ENCODE measurements at regions not wholly inside any gene's neighbourhood (a gene's known extent, or its start where the extent isn't known, plus 50 kb on each side); places are given as distances from the start of the nearest gene placed in this dataset.

GRCh38 chr6:22412994-22413393 is 116.2 kb upstream of the PRL start:
- Histone ChIP-seq H3K27me3 (ENCODE audit: control insufficient read depth in 4 of 4, insufficient read depth in 4 of 4, low read length in 3 of 4) (no peaks in the 10 kb centered on the region), H3K4me3 (ENCODE audit: low read depth in 1 of 3, low read length in 3 of 3) (no peak overlapping the region)
- WGBS, result 36% methylated on average over 2 of the region's 2 CpGs

DNA sequence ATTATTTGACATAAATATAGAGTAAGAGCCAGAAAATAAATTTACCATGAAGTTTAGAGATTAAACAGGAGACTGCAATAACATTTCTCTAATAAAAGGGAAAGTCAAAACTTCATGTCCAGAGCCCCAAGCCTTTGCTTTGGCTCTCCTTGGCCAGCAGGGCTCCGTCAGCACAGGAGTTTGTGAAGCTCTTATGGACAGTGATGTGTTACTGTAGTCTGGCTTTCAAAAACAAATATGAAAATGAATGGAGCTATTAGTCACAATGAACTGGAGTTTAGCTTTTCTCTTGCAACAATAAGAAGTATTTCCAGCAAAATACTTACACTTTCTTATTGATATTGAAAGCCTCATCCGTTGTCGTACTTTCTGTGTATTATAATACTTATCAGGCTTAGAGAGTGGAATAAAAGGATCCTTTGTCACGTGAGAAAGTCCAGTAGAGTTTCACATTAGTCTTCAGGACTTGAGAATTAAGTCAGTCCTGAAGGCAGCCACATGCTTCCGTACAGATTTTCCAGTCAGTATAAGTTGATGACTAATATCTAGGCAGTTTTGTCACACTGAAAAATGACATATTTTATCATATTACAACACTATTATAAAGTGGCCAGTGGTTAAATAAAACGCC is 117.0 kb upstream of the PRL start:
- no peak overlapping the region for H3K27ac ChIP-seq (ENCODE audit: low read depth in 1 of 2, low read length in 2 of 2)
- H3K9me3 ChIP-seq (ENCODE audit: control insufficient read depth in 4 of 4, low read length in 3 of 4), result peaks cover 0 to 12% (median 5%) of the 10 kb centered on the region in 4 donors
- TF ChIP-seq, protein P1, sequence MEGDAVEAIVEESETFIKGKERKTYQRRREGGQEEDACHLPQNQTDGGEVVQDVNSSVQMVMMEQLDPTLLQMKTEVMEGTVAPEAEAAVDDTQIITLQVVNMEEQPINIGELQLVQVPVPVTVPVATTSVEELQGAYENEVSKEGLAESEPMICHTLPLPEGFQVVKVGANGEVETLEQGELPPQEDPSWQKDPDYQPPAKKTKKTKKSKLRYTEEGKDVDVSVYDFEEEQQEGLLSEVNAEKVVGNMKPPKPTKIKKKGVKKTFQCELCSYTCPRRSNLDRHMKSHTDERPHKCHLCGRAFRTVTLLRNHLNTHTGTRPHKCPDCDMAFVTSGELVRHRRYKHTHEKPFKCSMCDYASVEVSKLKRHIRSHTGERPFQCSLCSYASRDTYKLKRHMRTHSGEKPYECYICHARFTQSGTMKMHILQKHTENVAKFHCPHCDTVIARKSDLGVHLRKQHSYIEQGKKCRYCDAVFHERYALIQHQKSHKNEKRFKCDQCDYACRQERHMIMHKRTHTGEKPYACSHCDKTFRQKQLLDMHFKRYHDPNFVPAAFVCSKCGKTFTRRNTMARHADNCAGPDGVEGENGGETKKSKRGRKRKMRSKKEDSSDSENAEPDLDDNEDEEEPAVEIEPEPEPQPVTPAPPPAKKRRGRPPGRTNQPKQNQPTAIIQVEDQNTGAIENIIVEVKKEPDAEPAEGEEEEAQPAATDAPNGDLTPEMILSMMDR (IDR thresholded peaks at IDR 0.05; ENCODE audit: low read depth, low read length, missing input control), result no peak
- TF ChIP-seq, protein P2, sequence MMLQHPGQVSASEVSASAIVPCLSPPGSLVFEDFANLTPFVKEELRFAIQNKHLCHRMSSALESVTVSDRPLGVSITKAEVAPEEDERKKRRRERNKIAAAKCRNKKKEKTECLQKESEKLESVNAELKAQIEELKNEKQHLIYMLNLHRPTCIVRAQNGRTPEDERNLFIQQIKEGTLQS (IDR thresholded peaks at IDR 0.05), result no peak
- TF ChIP-seq MAX (IDR thresholded peaks at IDR 0.05) (no peak), GABPA (IDR thresholded peaks at IDR 0.05 in 1 of 2, conservative IDR thresholded peaks at IDR 0.05 in 1 of 2) (no peak), YY1 (IDR thresholded peaks at IDR 0.05) (no peak), HNF4G (IDR thresholded peaks at IDR 0.05) (no peak), HNF4A (conservative IDR thresholded peaks at IDR 0.05) (no peak), FOXA1 (IDR thresholded peaks at IDR 0.05) (no peak), TAF1 (conservative IDR thresholded peaks at IDR 0.05) (no peak), JUND (IDR thresholded peaks at IDR 0.05) (no peak), NR2F2 (IDR thresholded peaks at IDR 0.05) (no peak), RXRA (IDR thresholded peaks at IDR 0.05) (no peak)
- TF ChIP-seq, protein P3, sequence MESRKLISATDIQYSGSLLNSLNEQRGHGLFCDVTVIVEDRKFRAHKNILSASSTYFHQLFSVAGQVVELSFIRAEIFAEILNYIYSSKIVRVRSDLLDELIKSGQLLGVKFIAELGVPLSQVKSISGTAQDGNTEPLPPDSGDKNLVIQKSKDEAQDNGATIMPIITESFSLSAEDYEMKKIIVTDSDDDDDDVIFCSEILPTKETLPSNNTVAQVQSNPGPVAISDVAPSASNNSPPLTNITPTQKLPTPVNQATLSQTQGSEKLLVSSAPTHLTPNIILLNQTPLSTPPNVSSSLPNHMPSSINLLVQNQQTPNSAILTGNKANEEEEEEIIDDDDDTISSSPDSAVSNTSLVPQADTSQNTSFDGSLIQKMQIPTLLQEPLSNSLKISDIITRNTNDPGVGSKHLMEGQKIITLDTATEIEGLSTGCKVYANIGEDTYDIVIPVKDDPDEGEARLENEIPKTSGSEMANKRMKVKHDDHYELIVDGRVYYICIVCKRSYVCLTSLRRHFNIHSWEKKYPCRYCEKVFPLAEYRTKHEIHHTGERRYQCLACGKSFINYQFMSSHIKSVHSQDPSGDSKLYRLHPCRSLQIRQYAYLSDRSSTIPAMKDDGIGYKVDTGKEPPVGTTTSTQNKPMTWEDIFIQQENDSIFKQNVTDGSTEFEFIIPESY (IDR thresholded peaks at IDR 0.05), result no peak
- TF ChIP-seq, protein P4, sequence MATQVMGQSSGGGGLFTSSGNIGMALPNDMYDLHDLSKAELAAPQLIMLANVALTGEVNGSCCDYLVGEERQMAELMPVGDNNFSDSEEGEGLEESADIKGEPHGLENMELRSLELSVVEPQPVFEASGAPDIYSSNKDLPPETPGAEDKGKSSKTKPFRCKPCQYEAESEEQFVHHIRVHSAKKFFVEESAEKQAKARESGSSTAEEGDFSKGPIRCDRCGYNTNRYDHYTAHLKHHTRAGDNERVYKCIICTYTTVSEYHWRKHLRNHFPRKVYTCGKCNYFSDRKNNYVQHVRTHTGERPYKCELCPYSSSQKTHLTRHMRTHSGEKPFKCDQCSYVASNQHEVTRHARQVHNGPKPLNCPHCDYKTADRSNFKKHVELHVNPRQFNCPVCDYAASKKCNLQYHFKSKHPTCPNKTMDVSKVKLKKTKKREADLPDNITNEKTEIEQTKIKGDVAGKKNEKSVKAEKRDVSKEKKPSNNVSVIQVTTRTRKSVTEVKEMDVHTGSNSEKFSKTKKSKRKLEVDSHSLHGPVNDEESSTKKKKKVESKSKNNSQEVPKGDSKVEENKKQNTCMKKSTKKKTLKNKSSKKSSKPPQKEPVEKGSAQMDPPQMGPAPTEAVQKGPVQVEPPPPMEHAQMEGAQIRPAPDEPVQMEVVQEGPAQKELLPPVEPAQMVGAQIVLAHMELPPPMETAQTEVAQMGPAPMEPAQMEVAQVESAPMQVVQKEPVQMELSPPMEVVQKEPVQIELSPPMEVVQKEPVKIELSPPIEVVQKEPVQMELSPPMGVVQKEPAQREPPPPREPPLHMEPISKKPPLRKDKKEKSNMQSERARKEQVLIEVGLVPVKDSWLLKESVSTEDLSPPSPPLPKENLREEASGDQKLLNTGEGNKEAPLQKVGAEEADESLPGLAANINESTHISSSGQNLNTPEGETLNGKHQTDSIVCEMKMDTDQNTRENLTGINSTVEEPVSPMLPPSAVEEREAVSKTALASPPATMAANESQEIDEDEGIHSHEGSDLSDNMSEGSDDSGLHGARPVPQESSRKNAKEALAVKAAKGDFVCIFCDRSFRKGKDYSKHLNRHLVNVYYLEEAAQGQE (IDR thresholded peaks at IDR 0.05), result no peak
- no peak overlapping the region for H3K4me3 ChIP-seq (ENCODE audit: low read depth in 1 of 3, low read length in 3 of 3)
- no peaks in the 10 kb centered on the region for H3K27me3 ChIP-seq (ENCODE audit: control insufficient read depth in 4 of 4, insufficient read depth in 4 of 4, low read length in 3 of 4)
- DNase-seq (ENCODE audit: low spot score), result no peak
- H3K4me1 ChIP-seq (ENCODE audit: control insufficient read depth in 4 of 4, insufficient read depth in 4 of 4, low read length in 3 of 4), result no peaks in the 10 kb centered on the region
- WGBS, result 71% methylated on average over 6 of the region's 6 CpGs
- H3K9ac ChIP-seq (ENCODE audit: low read depth in 1 of 2, low read length in 2 of 2), result no peak overlapping the region
- no peaks in the 10 kb centered on the region for H3K36me3 ChIP-seq (ENCODE audit: control insufficient read depth in 4 of 4, insufficient read depth in 3 of 4, low read depth in 1 of 4, low read length in 3 of 4)

More at GRCh38 chr6:22412994-22413393, 116.2 kb upstream of the PRL start:
- no peaks in the 10 kb centered on the region for H3K36me3 ChIP-seq (ENCODE audit: control insufficient read depth in 4 of 4, insufficient read depth in 3 of 4, low read depth in 1 of 4, low read length in 3 of 4)
- no peaks in the 10 kb centered on the region for H3K4me1 ChIP-seq (ENCODE audit: control insufficient read depth in 4 of 4, insufficient read depth in 4 of 4, low read length in 3 of 4)
- no peak overlapping the region for H3K27ac ChIP-seq (ENCODE audit: low read depth in 1 of 2, low read length in 2 of 2)
- H3K9ac ChIP-seq (ENCODE audit: low read depth in 1 of 2, low read length in 2 of 2), result no peak overlapping the region
- no peak for DNase-seq (ENCODE audit: low spot score)
- peaks cover 0 to 6% (median 2%) of the 10 kb centered on the region in 4 donors for H3K9me3 ChIP-seq (ENCODE audit: control insufficient read depth in 4 of 4, low read length in 3 of 4)
- TF ChIP-seq HNF4A (conservative IDR thresholded peaks at IDR 0.05) (no peak), MAX (IDR thresholded peaks at IDR 0.05) (no peak), RAD21 (IDR thresholded peaks at IDR 0.05) (no peak), FOXA2 (IDR thresholded peaks at IDR 0.05) (no peak), SP1 (IDR thresholded peaks at IDR 0.05) (no peak), GABPA (IDR thresholded peaks at IDR 0.05 in 1 of 2, conservative IDR thresholded peaks at IDR 0.05 in 1 of 2) (no peak)
- TF ChIP-seq, protein P2 (IDR thresholded peaks at IDR 0.05), result no peak
- TF ChIP-seq, protein P4 (IDR thresholded peaks at IDR 0.05), result no peak
